ENCODE measurements at regions not wholly inside any gene's neighbourhood (a gene's known extent, or its start where the extent isn't known, plus 50 kb on each side); places are given as distances from the start of the nearest gene placed in this dataset.

DNA sequence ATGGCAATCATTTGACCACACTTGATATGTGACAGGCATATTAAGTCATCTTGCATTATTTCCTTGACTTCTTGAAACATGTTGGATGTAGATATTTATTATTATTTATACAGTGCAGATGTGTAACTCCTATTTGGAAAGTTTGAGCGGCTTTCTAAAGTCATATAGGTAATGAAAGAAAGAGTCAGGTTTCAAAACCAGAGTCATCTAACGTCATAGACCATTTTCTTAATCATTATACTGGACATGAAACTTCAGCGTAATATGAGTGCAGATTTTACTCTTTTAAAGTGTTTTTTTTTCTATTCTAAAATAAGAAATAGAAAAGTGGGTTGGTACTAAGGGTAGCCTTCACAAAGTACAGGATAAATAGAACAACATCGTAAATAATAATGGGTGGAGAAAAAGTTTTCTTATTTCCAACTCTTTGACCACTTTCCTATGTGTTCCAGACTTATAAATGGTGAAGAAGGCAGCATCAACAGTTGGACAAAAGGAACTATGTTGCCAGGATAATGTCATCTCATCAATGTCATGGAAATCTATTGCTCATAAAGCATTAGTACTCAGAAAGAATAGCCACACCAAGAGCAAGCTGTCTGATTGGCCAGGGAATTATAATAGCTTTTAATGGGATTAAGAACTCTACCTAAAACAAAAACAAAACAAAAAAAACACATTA is 108.0 kb upstream of the PCDH18 start:
- no peak for DNase-seq (ENCODE audit: low read depth)

DNA sequence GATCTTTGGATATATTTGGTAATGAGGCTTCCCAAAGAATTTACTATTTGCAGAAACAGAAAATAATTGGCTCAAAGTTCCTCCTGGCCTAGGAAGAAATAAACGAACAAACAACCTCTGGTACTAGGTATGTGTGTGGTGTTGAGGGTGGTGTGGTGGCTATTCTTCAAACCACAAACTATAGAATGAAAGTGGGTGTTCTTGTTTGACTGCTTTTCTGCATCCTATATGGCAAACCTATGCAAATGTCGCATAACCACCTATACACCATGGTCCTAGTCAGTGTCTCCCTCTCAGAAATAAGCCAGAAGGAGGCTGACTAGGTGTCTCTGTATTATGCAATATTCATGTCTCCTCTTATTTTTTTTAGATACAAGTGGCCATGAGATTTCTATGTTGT is 106.6 kb upstream of the PCDH18 start:
- no peak for DNase-seq (ENCODE audit: low read depth)

DNA sequence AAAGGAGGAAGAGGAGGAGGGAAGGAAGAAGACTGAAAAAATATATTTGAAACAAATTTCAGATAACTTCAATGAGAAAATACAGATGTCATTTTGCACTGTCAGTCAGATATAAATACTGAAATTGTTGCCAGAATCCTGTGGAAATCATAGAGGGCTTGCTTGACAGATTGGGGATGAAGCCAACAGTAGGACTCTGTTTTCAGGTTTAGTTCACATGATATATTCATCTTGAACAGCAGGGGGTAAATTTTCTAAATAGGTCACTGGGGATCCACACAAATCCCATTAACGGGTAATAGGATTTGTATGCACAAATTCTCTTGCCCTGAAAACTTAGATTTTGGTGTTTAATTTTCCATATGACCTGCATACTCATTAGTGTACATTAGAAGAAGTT is 103.3 kb upstream of the PCDH18 start:
- no peak for DNase-seq (ENCODE audit: low read depth)

DNA sequence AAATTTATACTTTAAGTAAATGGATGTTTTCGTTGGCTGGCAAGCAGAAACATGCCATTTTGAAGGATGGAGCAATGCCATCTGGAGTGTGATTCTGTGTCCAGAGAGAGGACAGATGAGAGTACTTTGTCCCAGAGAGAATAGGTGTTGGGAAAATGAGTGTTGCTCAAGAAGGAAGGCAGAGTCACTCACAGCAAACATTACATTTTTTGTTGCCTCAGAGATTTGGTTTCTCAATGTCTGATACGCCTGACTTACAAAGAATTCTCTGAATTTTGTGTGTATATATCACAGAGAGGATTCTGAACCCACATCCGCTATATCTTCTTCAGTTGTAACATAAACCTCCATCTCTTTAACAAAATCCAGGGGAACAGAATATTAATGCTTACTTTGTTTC is 102.8 kb upstream of the PCDH18 start:
- DNase-seq (ENCODE audit: low read depth), result peak; percentile 12

DNA sequence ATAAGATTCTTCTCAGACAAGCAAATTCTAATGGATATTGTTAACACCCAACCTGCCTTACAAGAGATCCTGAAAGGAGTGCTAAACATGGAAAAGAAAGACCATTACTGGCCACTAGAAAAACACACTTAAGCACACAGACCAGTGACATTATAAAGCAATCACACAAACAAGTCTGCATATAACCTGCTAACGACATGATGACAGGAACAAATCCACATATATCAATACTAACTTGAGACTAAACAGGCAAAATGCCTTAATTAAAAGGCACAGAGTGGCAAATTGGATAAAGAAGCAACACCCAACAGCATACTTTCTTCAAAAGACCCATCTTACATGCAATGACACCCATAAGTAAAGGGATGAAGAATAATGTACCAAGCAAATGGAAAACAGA is 100.5 kb upstream of the PCDH18 start:
- DNase-seq (ENCODE audit: low read depth), result no peak

DNA sequence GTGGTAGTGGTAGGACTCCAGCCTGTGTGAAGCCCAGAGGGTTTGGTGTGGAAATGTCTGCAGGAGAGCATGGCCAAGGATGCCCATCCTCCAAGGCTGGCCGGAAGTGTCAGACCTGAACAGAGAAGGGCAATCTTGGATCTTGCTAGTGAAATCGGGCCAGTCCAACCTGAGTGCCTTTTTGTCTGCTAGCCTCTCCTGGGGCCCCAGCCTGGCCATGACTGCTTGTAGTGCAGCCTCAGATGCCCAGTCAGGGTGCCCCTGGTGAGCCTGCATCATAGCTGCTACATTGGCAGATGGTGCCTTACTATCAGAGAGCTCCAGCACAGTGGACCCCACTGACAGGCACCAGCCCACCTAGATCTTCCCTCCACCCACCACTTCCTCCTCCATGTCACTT is 99.3 kb upstream of the PCDH18 start:
- no peak for DNase-seq (ENCODE audit: low read depth)

DNA sequence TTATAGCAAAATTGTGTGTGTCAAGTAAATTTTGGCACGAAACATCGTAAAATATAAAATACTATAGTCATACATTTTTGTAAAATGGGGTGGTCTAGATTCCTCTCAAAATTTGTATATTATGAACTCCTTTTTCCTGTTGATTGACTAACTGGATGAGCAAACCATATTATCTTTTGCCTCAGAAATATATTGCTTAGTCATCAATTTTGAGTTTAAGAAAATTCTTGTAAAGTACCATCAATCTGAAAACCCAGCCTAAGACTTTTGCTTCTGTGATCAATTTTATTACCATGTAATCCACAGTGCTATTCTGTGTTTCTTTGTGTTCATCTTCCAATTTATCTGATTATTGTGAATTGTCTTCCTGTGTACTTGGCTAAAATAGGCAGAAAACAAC is 98.0 kb upstream of the PCDH18 start:
- no peak for DNase-seq (ENCODE audit: low read depth)

DNA sequence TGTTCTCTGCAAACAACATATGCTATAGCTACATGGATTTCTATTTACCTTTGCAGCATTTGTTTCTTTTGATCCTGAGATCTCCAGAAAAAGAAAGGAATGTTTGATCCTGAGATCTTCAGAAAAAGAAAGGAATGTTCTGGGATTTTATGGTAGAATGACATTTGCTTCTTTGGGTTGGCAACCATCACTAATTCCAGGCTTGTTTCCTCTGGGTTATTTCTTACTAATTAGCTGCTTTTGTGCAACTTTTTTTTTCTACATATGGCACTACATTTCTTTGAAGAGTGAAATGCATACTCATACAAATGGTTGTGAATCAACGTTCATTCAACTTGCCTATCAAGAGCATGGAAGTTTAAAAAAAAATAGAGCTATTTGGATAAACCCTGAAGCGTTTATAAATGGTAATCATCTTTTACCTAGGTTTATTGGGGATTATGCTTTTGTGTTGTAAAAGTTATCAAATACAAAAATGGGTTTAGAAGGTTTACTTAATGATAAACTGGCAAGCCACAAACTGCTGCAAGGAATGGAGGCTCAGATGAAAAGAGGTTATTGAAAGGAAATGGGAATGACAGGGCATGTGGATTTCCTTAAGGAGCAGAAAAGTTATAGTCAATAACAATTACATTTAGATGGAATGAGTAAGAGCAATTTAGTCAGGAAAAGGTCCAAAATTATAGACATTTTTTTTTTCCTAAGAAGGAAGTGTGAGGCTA is 95.6 kb upstream of the PCDH18 start:
- DNase-seq (ENCODE audit: low read depth), result no peak

DNA sequence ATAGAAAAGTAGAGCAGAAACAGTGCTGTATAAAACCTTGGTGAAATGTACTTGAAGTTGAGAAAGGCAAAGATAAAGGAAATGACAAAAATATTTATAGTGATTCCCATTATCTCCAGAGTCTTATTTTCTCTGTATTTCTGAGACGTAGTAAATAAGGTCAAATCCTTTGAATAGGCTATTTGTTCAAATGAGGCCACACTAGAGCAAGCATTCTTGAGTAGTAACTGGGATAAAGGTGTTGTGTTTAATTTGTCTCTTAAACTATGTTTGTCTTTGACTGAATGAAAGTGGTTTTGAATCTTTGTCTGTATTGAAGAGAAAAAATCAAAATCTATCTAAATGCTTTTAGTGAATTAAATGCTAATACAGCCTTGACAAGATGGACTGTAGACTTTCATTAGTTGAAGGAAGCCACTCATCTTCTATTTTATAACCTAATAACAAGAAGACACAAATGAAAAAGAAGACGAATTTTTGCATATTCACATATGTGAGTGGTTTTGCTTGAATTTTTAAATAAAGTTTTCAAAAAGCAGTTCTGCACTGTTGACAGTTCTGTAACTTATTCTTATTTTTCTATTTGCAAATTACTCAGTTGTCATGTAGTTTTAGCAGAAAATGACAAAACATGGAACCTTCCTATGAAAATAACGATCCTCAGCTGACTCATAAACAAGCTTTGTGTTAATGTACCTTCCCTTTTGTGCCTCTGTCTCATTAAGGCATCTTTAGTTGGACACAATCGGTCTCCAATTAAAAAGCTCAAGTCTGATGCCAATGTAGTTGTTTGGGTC is 94.8 kb upstream of the PCDH18 start:
- DNase-seq (ENCODE audit: low read depth), result no peak

DNA sequence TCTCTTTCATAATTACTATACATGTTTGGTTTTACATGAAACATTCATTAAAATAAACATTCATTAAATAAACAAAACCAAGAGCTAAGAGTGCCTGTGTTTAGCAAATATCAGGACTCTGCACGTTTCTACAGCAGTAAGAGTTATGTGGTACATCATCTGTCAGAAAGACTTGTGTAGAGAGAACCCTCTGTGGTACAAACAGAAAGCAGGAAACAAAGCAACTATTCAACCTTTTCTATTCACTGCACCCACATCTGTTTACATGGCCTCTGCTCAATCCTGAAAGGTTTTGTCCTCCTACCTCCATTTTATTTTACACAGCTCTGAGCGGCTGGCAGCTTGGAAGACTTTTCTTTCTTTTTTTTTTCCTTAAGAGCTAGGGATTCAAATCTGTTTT is 90.7 kb upstream of the PCDH18 start:
- DNase-seq (ENCODE audit: low read depth), result no peak

DNA sequence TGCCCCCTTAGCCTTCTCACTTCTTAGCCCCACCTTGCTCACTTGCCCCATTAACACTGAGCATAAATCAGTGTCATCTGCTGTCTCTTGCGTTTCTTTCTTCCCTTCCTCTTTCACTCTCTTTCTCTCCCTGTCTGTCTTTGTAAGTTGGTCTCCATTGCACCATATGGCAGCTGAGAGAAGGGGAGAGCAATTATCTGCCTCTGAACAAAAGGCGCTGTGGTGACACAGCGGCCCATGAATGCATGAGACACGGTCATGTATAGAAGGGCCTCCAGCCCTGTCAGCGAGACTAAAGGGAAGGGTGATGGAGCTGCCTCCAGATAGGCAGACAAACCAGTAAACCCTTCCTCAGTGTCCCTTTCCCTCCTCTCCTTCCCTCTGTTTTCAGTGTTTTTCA is 88.8 kb upstream of the PCDH18 start:
- no peak for DNase-seq (ENCODE audit: low read depth)

DNA sequence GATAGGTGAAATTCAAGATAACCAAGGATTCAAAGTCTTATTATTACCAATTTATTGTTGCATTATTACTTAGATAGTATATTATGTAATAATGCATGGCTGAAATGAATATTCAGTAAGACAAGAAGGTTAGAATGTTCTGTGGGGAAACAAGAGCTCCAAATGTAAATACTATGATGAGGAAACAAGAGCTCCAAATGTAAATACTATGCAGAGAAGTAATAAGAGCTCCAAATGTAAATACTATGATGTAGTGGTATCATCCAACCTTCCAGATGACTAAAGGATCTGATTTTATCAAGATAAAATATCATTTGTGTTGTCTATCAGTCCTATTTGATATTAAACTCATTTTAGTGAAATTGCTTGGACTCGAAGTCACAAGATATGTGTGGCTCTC is 82.2 kb upstream of the PCDH18 start:
- no peak for DNase-seq (ENCODE audit: low read depth)

DNA sequence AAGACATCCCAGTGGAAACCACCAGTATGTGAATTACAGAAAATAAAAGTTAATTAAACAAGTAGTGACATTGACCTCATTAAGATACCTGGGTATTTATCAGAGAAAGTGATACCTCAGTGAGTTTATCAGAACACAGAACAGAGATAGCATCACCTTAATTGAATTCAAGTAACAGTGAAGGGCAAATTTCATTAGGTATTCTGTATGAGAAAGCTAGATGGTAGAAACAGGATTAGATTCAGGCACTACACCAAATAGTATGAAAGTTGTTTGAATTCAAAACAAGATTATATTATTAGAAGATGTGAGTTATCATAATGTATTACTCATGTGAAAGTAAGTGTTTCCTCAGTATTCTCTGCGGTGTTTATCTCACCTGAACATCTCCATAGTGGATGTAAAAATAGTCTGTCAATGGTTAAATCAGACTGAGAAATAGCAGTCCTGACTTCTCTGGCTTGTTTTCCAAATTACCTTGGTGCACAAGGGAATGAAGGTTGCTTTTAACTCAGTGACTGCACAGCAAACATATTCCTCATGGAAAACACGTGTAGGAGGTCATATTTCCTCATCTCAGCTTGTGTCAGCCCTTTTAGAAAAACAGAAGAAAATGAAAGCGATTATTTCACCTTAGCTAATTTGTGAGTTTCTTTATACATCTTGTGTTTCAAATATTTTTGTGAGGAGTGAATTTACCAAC is 79.9 kb upstream of the PCDH18 start:
- DNase-seq (ENCODE audit: low read depth), result no peak

DNA sequence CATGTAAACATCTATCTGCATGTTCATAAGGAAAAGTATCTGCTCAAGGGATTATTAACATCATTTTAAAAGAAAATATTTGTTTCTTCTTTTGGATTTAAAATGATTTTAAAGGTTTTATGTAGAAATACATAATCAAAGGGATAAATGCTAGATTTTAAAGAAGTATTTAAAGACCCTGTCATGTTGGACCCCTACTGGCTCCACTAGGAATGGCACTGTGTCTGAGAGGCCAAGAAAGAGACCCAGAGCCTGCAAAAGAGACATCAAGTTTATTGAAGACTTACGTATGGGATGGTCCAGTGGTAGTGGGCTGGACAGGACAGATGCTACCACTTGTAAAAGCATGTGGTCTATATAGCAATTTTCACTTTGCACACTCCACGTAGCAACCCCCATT is 78.7 kb upstream of the PCDH18 start:
- DNase-seq (ENCODE audit: low read depth), result peak; percentile 18

DNA sequence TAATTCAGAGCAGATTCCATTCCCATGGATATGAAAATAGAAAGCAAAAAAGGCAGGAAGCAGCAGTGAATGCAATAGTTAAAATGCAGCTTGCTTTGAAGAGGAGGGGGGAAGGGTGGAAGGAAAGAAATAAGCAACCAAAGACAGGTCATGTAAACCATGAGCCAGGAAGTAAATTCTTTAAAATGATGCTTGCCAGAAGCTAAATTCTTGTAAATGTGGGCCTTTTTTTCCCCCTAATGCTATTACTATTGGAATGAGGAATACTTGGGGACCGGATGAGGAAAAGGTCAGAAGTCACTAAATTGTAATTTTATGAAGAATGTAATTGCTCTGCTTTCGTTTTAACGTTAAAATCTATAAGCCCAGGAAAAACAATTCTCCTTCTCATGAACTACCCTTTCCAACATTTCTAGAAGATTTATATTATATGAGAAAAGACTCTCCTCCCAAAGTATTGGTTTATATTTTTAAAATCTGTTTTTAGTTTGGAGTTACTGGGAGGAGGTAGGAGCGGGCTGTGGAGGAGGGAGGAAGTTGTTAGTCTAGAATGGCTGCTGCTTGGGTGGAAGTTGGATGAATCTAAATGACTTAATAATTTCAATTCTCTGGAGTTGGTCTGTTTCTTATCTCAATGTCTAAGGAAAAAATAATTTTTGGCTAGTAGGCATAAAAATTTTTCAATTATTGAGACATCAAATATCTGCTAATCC is 77.6 kb upstream of the PCDH18 start:
- DNase-seq (ENCODE audit: low read depth), result no peak

DNA sequence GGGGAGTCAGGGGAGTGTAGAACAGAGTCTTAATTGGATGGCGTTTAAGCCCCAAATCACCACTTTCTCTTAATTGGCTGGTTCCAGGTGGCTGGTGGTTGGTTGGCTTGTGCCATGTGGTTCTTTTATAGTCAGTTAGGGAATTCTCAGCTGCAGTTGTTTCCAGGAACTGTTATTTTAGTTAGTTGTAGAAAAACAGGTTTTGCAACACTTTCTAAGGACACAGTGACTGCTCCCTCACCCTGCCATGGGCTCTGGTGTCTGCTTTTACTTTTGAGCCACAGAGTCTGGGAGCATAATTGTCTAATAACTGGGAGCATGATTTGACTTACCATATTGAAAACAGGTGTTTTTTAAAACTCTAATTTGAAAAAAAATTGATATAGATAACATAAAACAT is 75.8 kb upstream of the PCDH18 start:
- DNase-seq (ENCODE audit: low read depth), result no peak

DNA sequence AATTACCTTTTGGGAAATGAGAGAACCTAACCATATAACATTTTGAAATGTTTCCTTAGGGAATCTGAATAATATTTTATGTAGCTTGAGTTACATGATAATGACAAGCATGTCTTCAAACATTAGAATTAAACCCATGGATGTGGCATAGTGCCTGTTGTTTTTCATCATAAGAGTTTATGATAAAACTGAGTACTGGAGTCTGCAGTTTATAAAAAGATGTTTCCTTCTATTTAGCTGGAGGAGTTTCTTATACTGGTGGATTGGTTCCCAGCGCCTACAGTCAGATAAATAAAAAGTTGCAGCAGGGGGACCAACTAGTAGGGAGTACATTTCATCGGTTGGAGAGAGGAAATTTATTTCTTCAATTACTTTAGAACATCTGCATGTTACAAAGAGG is 70.1 kb upstream of the PCDH18 start:
- DNase-seq (ENCODE audit: low read depth), result no peak

DNA sequence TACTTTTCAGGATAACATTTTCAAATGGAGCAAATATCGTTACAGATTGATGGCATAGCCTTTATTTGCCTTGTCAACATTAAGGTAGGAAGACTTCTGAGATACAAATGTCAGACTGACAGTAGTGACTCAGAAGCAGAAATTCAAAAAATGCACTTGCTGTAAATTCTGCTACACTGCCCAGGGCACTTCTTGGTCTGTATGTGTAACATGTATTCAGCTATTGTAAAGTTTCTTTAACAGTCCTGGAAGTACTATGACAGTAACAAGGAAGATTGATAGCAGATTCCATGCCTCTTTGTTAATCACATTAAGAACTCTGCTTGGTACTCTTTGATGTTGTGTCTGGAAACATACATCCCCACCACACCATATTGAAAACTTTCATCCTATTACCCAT is 69.6 kb upstream of the PCDH18 start:
- no peak for DNase-seq (ENCODE audit: low read depth)

DNA sequence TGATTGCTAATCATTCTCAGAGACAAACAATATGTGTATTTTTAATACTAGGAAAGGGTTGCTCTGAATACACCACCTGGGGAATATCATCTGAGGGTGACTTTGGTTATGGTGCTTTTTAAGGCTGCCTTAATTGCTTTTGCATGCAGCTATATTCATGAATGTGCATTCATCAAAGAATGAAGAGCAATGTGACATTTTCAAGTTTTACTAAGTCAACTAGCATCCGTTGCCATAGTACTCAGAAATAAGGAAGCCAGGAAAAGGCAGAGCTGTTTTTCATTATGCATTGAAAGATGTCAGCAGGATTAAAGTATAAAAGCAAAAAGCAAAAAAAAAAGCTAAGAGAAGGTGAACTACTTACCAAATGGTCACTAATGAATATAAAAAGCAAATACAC is 67.4 kb upstream of the PCDH18 start:
- no peak for DNase-seq (ENCODE audit: low read depth)

DNA sequence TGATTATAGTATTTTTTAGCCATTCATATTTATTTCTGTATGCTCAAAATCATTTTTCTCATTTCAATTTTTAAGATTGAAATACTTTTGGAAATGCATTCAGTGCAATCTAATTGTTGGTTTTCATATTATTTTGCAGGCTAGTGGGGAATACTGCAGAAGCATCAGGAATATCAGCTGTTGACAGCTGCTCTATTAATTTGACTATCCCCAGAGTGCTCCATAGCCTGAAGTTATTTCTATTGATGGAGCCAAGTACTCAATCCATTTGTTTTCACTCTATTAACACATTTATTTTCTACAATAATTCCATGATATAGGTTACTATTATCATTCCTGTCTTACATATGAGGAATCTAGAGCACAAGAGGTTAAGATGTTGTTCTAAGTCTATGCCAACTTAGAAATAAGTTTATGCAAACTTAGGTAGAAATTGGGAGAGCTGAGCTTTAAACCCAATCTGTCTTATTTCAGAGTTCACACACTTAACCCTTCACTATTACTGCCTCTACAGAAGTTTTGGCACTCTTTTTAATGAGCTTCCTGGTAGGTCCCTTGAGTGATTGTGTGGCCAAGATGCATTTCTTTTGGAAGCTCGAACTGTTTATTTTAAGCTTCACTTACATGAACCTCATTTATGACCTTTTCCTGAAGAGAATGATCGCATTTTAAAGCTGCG is 65.6 kb upstream of the PCDH18 start:
- no peak for DNase-seq (ENCODE audit: low read depth)

DNA sequence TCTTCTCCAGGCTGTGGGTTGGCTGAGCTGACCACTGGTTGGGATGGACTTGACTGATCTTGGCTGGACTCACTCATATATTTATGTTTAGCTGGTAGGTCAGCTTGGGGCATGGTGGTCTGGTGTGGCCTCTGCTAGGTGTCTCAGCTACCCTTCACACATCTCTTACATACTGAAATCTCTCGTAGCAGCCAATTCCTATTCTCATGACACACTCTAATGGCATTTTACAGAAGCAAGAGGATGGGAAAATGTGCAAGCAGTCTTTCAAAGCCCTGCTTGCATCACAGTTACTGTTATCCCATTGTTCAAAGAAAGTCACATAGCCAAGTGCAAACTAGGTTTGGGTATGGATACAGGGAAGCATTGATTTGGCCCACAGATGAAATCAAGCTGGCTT is 55.5 kb upstream of the PCDH18 start:
- DNase-seq (ENCODE audit: low read depth), result no peak
